Effector CD4-positive, alpha-beta T cell (primary cell): ENCODE measurements at regions not wholly inside any gene's neighbourhood (a gene's known extent, or its start where the extent isn't known, plus 50 kb on each side); places are given as distances from the start of the nearest gene placed in this dataset.

Experiments
- DNase-seq: peaks from one replicate; pipeline ENCODE4 v3.0.0-alpha.2; 2020

DNA sequence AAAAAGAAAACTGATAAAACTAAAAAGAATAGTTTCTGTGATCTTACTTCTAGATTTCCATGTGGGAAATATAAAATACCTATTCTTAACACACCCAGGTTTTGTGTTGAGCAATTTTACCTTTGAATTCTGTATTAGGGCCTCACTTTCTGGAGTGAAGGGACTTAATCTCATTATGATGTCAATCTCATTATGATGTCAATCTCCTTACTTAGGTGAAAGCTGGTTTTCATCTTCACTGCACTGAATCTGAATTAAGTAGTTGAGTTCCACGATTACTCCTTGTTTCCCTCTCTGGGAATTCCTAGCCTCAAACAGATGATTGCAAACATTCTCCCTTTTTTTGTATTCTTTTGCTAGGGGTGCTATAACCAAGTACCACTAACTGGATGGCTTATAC lies 1367.2 kb downstream of the EFNB2 start:
- no peak for DNase-seq

DNA sequence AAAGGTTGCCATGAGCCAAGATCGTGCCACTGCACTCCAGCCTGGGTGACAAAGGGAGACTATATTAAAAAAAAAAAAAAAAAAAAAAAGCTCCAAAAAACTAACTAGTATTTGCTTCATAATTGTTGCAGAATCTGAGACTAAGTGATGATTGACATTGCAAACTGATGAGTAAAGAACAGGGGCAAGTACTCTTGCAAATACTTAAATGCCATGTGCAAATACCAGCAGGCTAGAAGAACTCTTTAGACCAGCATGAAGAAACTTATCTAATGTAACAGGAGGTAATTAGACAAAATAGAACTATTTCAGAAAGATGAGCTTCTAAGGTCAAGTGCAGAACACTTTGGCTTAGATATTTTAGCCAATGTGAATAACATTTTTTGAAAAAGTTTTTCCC lies 1368.1 kb downstream of the EFNB2 start:
- no peak for DNase-seq

DNA sequence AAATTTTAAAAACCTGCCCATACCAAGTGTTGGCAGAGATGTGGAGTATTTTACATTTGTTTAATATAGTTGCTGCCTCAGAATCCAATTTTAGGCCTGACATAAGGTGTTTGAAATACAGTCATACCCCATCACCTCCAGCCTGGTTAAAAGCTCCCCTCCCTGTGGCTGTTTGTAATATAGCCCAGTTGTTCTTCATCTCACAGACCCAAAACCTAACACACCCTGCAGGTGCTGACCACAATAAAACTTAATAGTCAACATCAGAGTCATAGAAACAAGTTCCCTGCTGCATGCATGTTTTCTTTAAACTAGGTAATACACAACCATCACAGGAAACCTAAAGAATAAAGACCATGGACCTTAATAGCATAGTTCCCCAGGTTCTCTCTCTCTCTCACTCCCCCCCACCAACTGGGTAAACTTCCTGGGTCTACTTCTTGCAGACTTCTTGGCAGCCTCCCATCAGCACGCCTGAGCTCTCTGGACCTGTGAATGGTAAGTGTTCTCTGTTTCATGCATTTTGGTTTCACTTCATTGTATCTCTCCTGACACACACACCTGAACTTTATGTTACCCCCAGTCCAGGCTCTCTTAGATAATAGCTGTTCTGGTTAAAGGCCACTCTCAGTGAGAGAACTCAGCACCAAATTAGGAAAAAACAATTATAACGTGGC lies 1369.9 kb downstream of the EFNB2 start:
- no peak for DNase-seq

DNA sequence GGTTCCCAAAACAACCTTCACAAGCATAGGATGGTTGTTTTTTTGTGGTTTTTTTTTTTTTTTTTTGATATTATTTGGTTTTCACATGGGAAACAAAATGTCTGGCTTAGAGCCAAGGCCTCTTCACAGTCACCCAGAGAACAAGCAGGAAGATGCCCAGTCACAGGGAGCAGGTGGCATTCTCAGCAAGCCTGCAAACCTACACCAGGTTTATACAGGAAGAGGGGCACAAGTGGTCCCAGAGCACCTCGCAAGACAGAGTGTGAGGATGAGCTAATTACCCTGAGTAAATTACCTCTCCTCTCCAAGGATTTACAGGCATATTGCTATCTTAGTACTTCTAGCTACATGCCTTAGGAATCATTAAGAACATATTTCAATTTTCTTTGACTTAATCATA lies 1375.6 kb downstream of the EFNB2 start:
- no peak for DNase-seq

DNA sequence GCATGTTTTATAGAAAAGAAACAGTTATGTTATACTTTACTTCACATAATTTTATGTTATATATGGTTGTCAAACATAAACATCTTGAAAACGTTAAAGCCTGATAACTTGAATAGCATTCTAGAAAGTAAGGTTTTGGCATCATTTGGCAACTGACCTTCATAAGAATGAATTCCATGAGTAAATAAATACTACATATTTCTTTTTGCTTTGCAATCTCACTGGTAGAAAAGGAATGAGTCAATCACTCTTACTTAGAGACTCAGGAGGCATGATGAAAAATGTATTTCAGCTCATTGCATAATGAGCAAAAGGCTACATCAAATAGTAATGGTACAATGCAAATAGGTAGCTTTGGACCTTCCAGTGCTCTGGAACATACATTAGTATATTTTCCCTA lies 1381.9 kb downstream of the EFNB2 start:
- DNase-seq = no peak

DNA sequence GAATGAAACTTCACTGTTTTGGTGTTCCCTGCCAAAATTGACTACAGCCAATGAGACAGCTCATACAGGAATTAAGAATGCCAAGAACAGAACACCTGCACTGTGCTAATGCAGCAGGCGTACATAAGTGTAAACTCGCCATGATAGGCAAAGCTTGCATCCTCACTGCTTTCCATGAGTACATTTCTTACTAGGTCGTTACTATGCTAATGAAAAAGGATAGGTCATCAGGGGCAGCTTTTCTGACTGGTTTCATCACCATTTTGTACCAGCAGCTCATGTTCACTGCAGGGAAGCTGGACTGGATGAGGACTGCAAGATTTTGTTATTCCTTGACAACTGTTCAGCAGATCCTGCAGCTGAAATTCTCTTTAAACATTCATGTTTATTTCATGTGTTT lies 1383.8 kb downstream of the EFNB2 start:
- no peak for DNase-seq

DNA sequence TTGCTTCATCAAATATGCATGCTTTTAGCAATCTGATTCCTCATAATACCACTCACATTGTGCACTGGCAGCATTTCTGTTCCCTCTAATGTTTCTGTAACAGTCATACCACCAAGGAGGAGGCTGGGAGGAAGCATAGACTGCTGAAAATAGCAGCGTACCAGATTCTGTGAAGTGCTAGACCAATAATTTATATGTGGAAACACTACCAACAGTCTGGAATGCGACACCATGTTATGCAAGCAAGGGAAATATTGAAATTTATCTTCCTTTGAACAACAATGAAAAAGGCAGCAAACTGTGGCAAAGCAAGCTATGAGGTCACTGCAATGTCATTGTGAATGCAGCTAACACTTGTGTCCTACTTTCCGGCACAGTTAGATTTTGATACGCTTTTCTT lies 1388.0 kb downstream of the EFNB2 start:
- DNase-seq = no peak

DNA sequence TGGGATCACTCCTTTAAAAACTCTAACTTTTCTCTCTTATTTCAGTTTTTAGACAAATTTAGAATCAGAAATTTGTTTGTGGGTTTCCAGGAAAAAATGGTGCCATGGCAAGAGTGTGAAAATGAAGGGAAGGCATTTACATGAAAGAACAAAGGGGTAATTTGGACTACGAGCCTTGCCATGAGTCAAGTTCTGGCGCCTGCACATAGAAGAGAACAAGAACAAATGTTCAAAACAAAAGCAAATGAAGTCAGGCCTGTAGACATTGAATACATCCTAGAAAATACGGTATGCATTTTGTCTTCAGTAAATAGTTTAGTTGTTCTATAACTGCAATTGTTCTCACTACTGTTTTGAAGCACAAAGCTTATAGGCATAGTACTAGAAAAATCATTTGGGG lies 1390.5 kb downstream of the EFNB2 start:
- DNase-seq = no peak

DNA sequence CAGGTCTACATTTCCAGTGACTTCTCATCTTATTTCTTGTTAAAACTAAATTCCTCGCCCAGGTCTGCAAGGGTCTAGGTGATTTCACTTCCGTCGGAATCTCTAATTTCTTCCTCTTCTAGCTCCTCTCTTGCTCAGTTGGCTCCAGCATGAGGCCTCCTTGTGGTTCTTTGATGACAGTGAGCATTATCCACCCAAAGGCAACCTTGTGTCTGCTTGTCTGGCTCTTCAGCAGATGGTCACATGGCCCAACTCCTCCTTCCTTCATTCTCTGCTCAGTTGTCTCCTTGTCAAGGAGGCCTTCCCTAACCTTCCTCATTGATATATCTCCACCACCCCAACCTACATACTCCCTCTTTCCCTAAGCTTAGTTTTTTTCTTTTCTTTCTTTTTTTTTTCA lies 1391.4 kb downstream of the EFNB2 start:
- no peak for DNase-seq

DNA sequence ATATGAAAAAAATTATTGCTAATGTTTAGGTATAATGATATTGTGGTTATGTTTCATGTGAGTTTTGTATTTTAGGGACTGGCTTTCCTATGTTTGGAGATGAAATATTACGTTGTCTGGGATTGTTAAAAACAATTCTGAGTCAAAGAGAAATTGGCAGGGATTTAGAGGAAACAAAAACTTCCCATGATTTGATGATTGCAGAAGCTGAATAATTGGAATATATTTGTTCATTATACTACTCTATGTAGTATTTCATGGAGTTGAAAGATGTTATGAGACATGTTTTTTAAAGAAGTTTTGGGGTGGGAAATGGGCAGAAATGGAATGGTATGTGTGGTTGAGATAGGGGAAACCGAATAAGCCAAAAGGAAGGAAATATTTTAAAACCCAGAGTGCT lies 1392.9 kb downstream of the EFNB2 start:
- no peak for DNase-seq

DNA sequence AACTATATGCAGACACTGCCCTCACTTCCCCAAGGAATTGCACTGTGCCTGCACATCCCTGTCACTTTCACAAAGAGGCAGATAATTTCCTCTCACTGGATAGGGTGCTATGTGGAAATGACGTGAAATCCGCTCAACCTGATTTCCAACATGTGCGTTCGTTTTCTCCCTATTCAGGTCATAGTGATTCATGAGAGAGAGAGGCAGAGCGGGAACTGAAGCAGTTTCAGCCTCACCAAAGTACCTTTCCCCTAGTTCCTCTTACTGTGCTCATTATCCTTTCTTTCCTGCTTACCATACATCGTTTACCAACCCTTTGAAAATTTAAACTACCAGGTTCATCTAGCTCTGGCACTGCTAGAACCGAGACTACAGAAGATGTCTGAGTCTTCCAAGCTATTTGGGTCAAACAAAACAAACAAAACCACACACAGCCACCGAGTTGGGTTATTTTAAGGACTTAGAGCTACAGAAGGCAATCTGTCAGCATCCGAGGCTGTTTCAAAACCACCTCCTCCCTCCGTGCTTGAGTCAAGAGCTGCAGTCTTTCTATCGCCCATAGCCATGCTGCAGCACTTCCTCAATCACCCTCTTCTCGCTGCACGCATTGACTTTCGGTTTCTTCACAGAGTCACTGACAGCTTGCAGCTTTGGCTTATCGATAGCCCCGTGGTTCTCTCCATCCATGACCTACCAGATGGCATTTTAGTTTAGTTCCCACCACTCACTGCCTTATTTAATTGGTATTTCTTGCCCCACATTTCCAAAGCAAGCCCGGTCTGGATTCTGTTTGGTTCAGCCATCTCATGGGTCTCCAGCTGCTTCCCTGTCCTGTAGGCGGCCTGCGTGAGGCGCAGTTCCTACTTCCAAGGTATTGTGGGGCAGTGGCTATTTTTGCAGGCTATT lies 1395.8 kb downstream of the EFNB2 start:
- DNase-seq = peak; percentile 28

DNA sequence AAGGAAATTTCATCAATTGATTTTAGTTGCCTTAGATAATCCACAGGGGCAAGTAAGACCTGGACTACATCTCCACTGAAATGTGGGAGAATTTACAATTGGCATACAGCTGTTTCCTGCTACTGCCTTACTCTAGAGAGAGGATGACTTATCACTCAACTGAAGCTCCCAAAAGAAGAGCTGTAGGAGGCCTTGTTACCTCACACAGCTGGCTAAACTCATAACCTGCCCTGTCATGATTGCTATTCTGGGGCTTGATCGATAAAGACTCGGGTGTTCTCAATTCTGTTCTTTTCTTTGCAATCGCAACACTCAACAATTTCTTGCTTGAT lies 1396.4 kb downstream of the EFNB2 start:
- no peak for DNase-seq

DNA sequence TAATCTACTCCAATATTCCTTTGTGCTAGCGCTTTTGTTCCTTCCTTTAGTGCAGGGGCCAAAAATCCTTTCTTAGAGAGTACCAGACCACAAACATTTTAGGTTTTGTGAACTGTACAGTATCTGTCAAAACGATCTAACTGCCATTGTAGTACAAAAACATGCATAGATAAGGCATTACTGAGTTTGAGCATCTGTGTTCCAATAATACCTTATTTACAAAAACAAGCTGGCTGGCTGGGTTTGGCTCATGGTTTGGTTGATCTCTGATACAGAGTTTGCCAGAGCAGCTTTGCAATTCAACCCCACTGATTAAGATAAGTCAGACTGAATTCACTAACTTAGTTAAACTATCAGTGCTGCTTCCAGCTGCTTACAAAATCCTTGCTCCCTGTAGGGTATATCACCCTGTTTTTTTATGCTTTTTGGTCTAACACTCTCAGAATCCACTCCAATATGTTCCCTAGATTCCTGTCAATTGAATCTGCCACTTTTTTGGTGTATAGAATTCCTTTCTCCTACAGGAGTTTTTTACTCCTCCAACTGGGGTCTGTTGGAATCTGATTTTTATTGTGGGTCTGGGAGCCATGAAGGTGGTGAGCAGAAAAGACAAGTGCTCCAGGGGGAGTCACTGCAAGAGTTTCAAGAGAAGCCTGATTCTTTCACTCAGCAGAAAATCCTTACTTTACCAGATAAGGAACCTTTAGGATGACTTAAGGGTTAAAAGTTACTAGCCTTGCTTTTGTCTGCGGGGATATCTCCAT lies 1399.4 kb downstream of the EFNB2 start:
- DNase-seq = no peak

DNA sequence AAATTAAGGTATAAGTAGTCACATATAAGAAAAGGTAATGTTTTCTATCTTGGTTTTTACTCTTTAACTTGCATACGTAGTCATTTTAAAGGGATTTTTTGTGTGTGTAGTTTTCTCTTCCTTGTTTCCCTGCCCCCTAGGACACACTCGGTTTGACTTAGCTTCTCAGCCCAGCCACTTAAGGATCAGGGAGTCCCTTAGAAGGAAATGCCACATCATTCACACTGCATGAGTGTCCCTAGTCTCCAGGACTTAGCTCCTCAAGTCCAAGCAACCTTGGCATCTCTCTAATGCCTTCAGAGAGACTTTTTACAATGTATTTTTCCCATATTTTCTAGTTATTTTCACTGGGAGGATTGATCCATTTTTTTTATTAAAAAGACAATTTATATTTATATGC lies 1407.7 kb downstream of the EFNB2 start:
- DNase-seq = no peak

DNA sequence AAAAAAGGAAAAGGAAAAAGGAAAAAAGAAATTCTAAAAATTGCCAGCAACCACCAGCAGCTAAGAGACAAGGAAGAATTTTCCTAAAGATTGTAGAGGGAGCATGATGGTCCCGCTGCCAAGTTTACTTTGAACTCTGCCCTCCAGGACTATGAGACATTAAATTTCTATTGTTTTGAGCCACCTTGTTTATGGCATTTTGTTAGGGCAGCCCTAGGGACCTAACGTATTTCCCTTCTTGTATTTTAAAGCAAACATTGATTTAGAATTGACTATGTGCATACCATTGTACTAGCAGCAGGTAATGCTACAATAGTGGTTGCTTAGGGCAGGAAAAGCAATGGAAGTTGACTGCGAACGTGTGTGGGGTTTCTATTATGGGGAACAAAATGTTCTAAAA lies 1414.2 kb downstream of the EFNB2 start:
- no peak for DNase-seq

DNA sequence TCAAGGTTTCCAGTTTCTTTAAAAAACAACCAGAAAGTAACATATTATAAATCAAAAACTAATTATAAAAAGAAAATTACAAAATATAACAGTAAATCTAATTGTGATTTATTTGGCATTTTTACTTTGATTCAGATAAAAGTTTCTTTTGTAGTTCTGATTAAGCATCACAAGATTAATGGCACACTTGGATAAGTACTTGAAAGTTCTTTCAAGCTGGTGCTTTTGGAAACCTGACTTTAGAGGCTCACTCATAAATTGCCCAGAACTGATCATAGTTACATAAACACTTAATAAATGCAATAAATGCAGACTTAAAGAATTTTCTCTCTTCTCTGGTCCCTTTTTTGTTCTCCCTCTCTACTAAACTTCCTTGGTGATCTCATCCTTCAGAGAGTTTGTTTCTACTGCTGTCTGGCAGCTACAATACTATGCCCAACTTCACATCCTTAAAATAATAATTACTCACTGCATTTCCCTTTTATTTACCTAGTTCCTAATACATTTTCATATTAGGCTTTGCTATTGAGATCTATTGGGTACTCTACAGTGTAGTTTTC lies 1417.0 kb downstream of the EFNB2 start:
- no peak for DNase-seq

DNA sequence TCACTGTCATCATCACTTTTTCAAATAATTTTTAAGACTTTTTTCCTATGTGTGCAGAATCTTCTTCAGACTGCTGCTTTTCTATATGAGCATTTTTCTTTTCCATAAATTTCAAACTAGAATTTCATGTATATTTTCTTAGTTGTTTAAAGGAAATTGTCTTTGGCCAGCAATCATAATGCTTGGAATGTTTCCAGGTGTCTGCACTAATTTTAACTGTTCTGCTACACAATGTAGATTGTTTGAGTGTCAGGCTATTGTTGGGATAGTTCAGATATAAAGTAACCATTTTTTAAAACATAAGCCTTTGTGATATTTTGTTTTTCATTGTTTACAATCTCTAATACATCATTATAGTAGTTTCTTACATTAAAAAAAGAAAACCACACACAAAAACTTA lies 1418.5 kb downstream of the EFNB2 start:
- no peak for DNase-seq

DNA sequence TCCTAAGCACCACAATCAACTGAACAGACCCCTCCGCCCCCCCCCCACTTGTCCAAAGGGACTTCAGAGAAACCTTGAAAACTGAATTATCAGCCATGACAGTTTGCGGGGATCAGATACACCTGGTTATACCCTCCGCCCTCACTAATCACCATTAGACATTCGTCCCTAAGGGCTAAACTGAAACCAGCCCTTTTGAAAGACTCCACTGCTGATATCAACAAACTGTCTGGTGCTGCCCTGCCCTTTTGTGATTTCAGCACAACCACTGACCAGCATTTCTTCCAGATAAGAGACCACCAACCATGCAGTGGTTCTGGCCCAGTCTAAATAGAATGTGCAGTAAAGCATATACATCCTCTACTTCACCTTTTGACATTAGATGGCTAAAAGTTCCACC lies 1422.9 kb downstream of the EFNB2 start:
- no peak for DNase-seq

DNA sequence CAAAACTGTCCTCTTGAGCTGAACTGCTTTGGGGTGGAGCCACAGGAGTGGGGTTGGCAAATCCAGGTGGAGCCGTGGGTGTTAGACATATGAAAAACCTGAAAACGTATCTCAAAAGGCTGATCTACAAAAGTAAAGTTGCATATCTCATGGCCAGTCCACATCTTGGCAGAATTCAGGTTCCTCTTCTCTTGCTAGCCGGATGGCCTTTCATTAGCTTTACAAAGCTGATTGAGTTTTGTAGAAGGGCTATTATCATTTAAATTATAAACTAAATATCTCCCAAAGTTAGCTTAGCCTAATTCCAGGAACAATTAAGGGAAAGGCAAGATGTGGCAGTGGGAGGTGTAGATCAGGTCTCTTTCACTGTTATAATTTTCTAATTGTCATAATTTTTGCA lies 1427.7 kb downstream of the EFNB2 start:
- DNase-seq = no peak

DNA sequence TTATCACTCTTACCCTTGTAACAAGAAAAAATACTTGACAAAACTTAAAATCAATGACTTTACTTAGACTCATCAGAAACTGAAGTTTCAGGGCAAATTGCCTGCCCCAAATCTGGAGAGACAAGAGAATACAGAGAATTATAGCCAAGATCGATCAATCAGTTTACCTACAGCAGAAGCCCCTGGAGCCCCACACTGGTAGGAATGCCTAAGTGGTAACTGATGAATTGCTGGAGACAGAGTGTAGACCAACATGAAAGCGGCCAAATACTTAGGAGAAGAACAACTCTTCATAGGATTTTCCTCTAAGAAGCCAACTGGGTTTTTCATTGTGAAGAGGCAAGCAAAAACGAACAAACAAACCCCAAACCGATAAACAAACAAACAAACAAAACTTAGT lies 1430.0 kb downstream of the EFNB2 start:
- no peak for DNase-seq

DNA sequence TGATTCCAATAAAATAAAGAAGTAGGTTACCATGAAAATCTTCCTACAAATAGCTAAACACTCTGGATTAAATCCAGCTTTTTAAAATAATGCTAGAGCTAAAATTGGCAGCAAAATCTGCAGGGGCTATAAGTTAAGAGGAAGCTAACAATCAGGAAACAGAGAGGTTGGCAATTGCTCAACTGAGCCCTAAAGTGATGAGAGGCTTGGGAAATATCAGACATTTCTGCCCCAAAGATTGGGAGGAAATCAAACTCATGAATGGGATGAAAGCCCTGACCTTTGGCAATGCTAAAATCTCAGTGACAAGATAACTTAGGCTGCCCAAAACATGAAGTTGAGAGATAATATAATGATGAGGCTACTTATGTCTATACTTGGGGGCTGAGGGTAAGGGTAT lies 1437.9 kb downstream of the EFNB2 start:
- no peak for DNase-seq

DNA sequence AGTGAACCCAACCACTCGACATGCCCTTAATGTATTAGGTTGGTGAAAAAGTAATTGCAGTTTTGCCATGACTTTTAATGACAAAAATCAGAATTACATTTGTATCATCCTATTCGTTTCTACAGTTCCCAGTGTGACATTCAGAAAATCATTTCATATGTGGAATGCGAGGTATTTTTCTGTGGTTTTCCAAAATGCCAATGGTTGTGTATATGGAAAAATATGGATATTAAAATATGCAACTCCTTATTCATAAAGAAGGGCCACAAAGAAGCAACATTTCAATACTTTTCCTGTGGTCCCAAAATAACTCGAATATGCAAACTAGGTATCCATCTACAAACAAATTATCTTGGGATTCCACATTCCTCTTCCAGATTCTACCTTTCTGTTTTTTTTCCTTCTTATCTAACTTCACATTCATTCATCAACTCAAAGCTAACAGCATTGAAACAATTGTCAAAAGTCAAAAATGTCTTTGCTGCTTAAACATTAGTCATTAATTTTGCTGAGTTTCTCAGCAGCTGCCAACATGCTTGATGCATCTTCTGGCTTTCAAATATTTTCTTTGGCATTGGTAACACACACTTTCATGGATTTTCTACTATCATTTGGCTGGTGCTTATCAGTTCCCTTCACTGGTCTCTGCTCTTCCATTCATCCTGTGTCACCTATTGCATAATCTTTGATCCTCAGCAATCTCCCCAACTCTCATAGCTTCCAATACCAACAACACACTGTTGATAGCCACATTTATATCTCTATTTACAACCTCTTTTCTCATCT lies 1445.4 kb downstream of the EFNB2 start:
- no peak for DNase-seq

DNA sequence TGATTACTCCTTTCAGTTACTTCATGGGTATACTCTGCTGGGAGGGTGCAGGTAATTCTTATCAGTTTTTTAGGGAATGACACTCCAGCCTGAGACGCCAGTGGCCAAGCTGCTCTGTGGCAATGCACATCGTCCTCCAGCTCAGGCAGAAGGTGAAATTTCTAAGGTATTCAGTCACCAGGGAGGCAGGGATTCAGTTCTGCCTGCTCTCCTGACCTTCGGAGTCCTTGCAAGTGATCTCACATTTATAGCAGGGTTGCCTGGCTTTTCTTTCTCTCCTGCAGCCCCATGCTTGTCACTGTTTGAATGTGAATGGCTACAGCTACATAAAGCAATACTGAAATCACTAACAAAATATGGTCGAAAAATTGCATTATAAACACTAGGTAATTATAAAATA lies 1447.5 kb downstream of the EFNB2 start:
- no peak for DNase-seq
